Activated T-helper 1 cell treated with anti-CD3 and anti-CD28 coated beads, Interleukin-12 subunit alpha, Interleukin-12 subunit beta, Interleukin-2, Interleukin-4 antibody, amounts not matched to agents 30 ng/mL and 10 ng/mL and 1 ng/mL, durations not matched to agents 14 hours and 24 hours and 36 hours (primary cell): ENCODE measurements at regions not wholly inside any gene's neighbourhood (a gene's known extent, or its start where the extent isn't known, plus 50 kb on each side); places are given as distances from the start of the nearest gene placed in this dataset.

Experiments
- DNase-seq: peaks from one replicate; pipeline ENCODE4 v3.0.0; 2021; ENCODE audit warnings: low spot score
- H3K27ac Mint-ChIP-seq: one replicate; pipeline ENCODE4 v1.8.0; 2021; ENCODE audit warnings: mild to moderate bottlenecking, mixed read lengths
- H3K27me3 Mint-ChIP-seq: one replicate; pipeline ENCODE4 v1.8.0; 2022; ENCODE audit warnings: mild to moderate bottlenecking, moderate library complexity, mixed read lengths; ENCODE audit not compliant: insufficient read depth
- H3K36me3 Mint-ChIP-seq: one replicate; pipeline ENCODE4 v1.8.0; 2021; ENCODE audit warnings: low read depth, mixed read lengths
- H3K4me1 Mint-ChIP-seq: one replicate; pipeline ENCODE4 v1.8.0; 2021; ENCODE audit warnings: low read depth, mixed read lengths
- H3K4me3 Mint-ChIP-seq: one replicate; pipeline ENCODE4 v1.8.0; 2021; ENCODE audit warnings: mild to moderate bottlenecking, moderate library complexity, mixed read lengths
- H3K9me3 Mint-ChIP-seq: one replicate; pipeline ENCODE4 v1.8.0; 2021; ENCODE audit warnings: mixed read lengths
- intact Hi-C: fragments of 100-400 bp; cut with micrococcal nuclease; formaldehyde crosslinking; loops from one replicate; pipeline ENCODE4 v1.15.1; 2024

- no peak for DNase-seq
- no peak overlapping the region for H3K4me3 Mint-ChIP-seq
- no peak overlapping the region for H3K27ac Mint-ChIP-seq
- no peaks in the 10 kb centered on the region for H3K36me3 Mint-ChIP-seq
- H3K27me3 Mint-ChIP-seq: no peaks in the 10 kb centered on the region
- peaks cover 12% of the 10 kb centered on the region for H3K9me3 Mint-ChIP-seq
- intact Hi-C loops: no loop called here
- peaks cover 9% of the 10 kb centered on the region for H3K4me1 Mint-ChIP-seq
Measured at GRCh38 chr15:95486224-95486623, 844.3 kb upstream of the NR2F2 start.

- intact Hi-C loops: no loop called here
- H3K27ac Mint-ChIP-seq: no peak overlapping the region
Measured at GRCh38 chr15:95489103-95489502, 841.4 kb upstream of the NR2F2 start.

GRCh38 chr15:95492388-95493070, 838.0 kb upstream of the NR2F2 start:
- intact Hi-C loops: no loop called here
- Mint-ChIP-seq H3K27ac (no peak overlapping the region), H3K9me3 (no peaks in the 10 kb centered on the region), H3K36me3 (no peaks in the 10 kb centered on the region), H3K27me3 (peaks cover 3% of the 10 kb centered on the region), H3K4me3 (no peak overlapping the region), H3K4me1 (peaks cover 4% of the 10 kb centered on the region)
- DNase-seq: no peak

More at GRCh38 chr15:95489103-95489502, 841.4 kb upstream of the NR2F2 start:
- Mint-ChIP-seq H3K4me3 (no peak overlapping the region), H3K27me3 (peaks cover 3% of the 10 kb centered on the region), H3K36me3 (no peaks in the 10 kb centered on the region), H3K4me1 (peaks cover 9% of the 10 kb centered on the region), H3K9me3 (peaks cover 12% of the 10 kb centered on the region)
- no peak for DNase-seq

GRCh38 chr15:95494971-95495541, 835.4 kb upstream of the NR2F2 start:
- Mint-ChIP-seq H3K4me1 (peaks cover 14% of the 10 kb centered on the region), H3K9me3 (no peaks in the 10 kb centered on the region), H3K4me3 (no peak overlapping the region), H3K27me3 (peaks cover 5% of the 10 kb centered on the region), H3K36me3 (peaks cover 1% of the 10 kb centered on the region), H3K27ac (no peak overlapping the region)
- DNase-seq: no peak
- intact Hi-C loops: no loop called here

GRCh38 chr15:95497634-95498033, 832.9 kb upstream of the NR2F2 start:
- peaks cover 19% of the 10 kb centered on the region for H3K4me1 Mint-ChIP-seq
- intact Hi-C loops: no loop called here
- H3K4me3 Mint-ChIP-seq: no peak overlapping the region
- no peaks in the 10 kb centered on the region for H3K9me3 Mint-ChIP-seq
- H3K27me3 Mint-ChIP-seq: peaks cover 3% of the 10 kb centered on the region
- H3K27ac Mint-ChIP-seq: no peak overlapping the region
- H3K36me3 Mint-ChIP-seq: peaks cover 1% of the 10 kb centered on the region
- no peak for DNase-seq

GRCh38 chr15:95498961-95499360, 831.5 kb upstream of the NR2F2 start:
- Mint-ChIP-seq H3K36me3 (peaks cover 1% of the 10 kb centered on the region), H3K9me3 (no peaks in the 10 kb centered on the region), H3K27me3 (peaks cover 1% of the 10 kb centered on the region), H3K4me3 (no peak overlapping the region), H3K27ac (no peak overlapping the region), H3K4me1 (peaks cover 30% of the 10 kb centered on the region)
- intact Hi-C loops: no loop called here
- no peak for DNase-seq

- H3K36me3 Mint-ChIP-seq: peaks cover 1% of the 10 kb centered on the region
- H3K27me3 Mint-ChIP-seq: peaks cover 1% of the 10 kb centered on the region
- peak overlapping the region; percentile 2 for H3K27ac Mint-ChIP-seq
- H3K9me3 Mint-ChIP-seq: no peaks in the 10 kb centered on the region
- no peak overlapping the region for H3K4me3 Mint-ChIP-seq
- H3K4me1 Mint-ChIP-seq: peaks cover 30% of the 10 kb centered on the region
- intact Hi-C loops: no loop called here
- no peak for DNase-seq
Measured at GRCh38 chr15:95499397-95499796, 831.1 kb upstream of the NR2F2 start.

- DNase-seq: no peak
- peaks cover 30% of the 10 kb centered on the region for H3K4me1 Mint-ChIP-seq
- no peak overlapping the region for H3K27ac Mint-ChIP-seq
- no peaks in the 10 kb centered on the region for H3K9me3 Mint-ChIP-seq
- intact Hi-C loops: loop anchor here (2.0 to 10.0 kb wide), 2 partner anchors 55 to 123 kb away; no protein-coding TSS in a partner anchor
- no peak overlapping the region for H3K4me3 Mint-ChIP-seq
- H3K27me3 Mint-ChIP-seq: peaks cover 1% of the 10 kb centered on the region
- H3K36me3 Mint-ChIP-seq: peaks cover 1% of the 10 kb centered on the region
Measured at GRCh38 chr15:95501865-95502264, 828.6 kb upstream of the NR2F2 start.

GRCh38 chr15:95503107-95503506, 827.4 kb upstream of the NR2F2 start:
- no peak for DNase-seq
- H3K4me3 Mint-ChIP-seq: no peak overlapping the region
- peaks cover 30% of the 10 kb centered on the region for H3K4me1 Mint-ChIP-seq
- H3K9me3 Mint-ChIP-seq: no peaks in the 10 kb centered on the region
- peaks cover 1% of the 10 kb centered on the region for H3K36me3 Mint-ChIP-seq
- H3K27ac Mint-ChIP-seq: peak overlapping the region; percentile 64
- H3K27me3 Mint-ChIP-seq: no peaks in the 10 kb centered on the region
- intact Hi-C loops: loop anchor here (1.0 to 10.0 kb wide), 5 partner anchors 56 to 376 kb away; no protein-coding TSS in a partner anchor

GRCh38 chr15:95503640-95504225, 826.8 kb upstream of the NR2F2 start:
- Mint-ChIP-seq H3K4me1 (peaks cover 29% of the 10 kb centered on the region), H3K27me3 (no peaks in the 10 kb centered on the region), H3K36me3 (peaks cover 1% of the 10 kb centered on the region), H3K9me3 (no peaks in the 10 kb centered on the region), H3K27ac (peak overlapping the region; percentile 50), H3K4me3 (no peak overlapping the region)
- DNase-seq: peak; percentile 1
- intact Hi-C loops: loop anchor here (1.0 to 10.0 kb wide), 5 partner anchors 57 to 376 kb away; no protein-coding TSS in a partner anchor

- intact Hi-C loops: no loop called here
- Mint-ChIP-seq H3K4me1 (no peaks in the 10 kb centered on the region), H3K27me3 (no peaks in the 10 kb centered on the region), H3K9me3 (peaks cover 13% of the 10 kb centered on the region), H3K36me3 (no peaks in the 10 kb centered on the region), H3K27ac (no peak overlapping the region), H3K4me3 (no peak overlapping the region)
- DNase-seq: no peak
Measured at GRCh38 chr15:95511671-95512070, 818.8 kb upstream of the NR2F2 start.

GRCh38 chr15:95512906-95513305, 817.6 kb upstream of the NR2F2 start:
- Mint-ChIP-seq H3K4me1 (no peaks in the 10 kb centered on the region), H3K27ac (no peak overlapping the region), H3K9me3 (peaks cover 13% of the 10 kb centered on the region), H3K36me3 (no peaks in the 10 kb centered on the region), H3K27me3 (no peaks in the 10 kb centered on the region), H3K4me3 (no peak overlapping the region)
- no peak for DNase-seq
- intact Hi-C loops: no loop called here

GRCh38 chr15:95519887-95520286, 810.6 kb upstream of the NR2F2 start:
- Mint-ChIP-seq H3K4me3 (no peak overlapping the region), H3K27me3 (no peaks in the 10 kb centered on the region), H3K27ac (no peak overlapping the region), H3K4me1 (no peaks in the 10 kb centered on the region), H3K9me3 (no peaks in the 10 kb centered on the region), H3K36me3 (no peaks in the 10 kb centered on the region)
- intact Hi-C loops: no loop called here
- DNase-seq: no peak
